A673 (cell line): ENCODE measurements at regions not wholly inside any gene's neighbourhood (a gene's known extent, or its start where the extent isn't known, plus 50 kb on each side); places are given as distances from the start of the nearest gene placed in this dataset.

Experiments used
- BruUV-seq: library from RNA; stranded (reverse); fragments of 400-500 nt; replicated peaks from 2 replicates; lab custom pipeline; 2021; lab: Mats Ljungman, UMichigan
- CTCF ChIA-PET: fragments of 300-600 bp; sonication (Branson Sonifier 250); formaldehyde crosslinking; loops from one replicate; lab custom pipeline; 2022; ENCODE audit warnings: antibody characterized with exemption; lab: Charles Lee
- POLR2A ChIA-PET: fragments of 300-600 bp; sonication (Branson Sonifier 250); formaldehyde crosslinking; loops from one replicate; lab custom pipeline; 2022; ENCODE audit warnings: antibody characterized with exemption; ENCODE audit not compliant: low non-redundant PET; lab: Charles Lee
- DNase-seq: peaks from one replicate; pipeline ENCODE4 v3.0.0-alpha.2; 2015; ENCODE audit warnings: low spot score
- H3K27ac ChIP-seq: fragments of 200-600 bp; sonication (generic); 2 replicates; pipeline ENCODE4 v1.5.1; 2016; ENCODE audit warnings: mixed run types, low read depth, mild to moderate bottlenecking, mixed read lengths, antibody characterized with exemption, low read length; ENCODE audit not compliant: poor library complexity, severe bottlenecking
- H3K27me3 ChIP-seq: fragments of 200-600 bp; sonication (generic); replicated peaks from 2 replicates; pipeline ENCODE4 v1.6.1; 2017; ENCODE audit warnings: mixed run types, low read depth, mild to moderate bottlenecking, mixed read lengths, antibody characterized with exemption, low read length; ENCODE audit not compliant: insufficient read depth, poor library complexity
- H3K36me3 ChIP-seq: fragments of 200-600 bp; sonication (generic); 2 replicates; pipeline ENCODE4 v1.6.1; 2016; ENCODE audit warnings: mixed run types, mild to moderate bottlenecking, mixed read lengths, antibody characterized with exemption, low read length; ENCODE audit not compliant: insufficient read depth, poor library complexity, severe bottlenecking
- H3K4me1 ChIP-seq: fragments of 200-600 bp; sonication (generic); 2 replicates; pipeline ENCODE4 v1.6.1; 2017; ENCODE audit warnings: mixed run types, mild to moderate bottlenecking, mixed read lengths, antibody characterized with exemption, low read length; ENCODE audit not compliant: insufficient read depth, poor library complexity, severe bottlenecking
- H3K4me3 ChIP-seq: fragments of 200-600 bp; sonication (generic); 2 replicates; pipeline ENCODE4 v1.5.1; 2016; ENCODE audit warnings: low read depth, mixed run types, mild to moderate bottlenecking, mixed read lengths, low read length; ENCODE audit not compliant: poor library complexity, severe bottlenecking
- H3K9me3 ChIP-seq: fragments of 200-600 bp; sonication (generic); 2 replicates; pipeline ENCODE4 v1.6.1; 2016; ENCODE audit warnings: mixed run types, low read depth, mild to moderate bottlenecking, mixed read lengths, antibody characterized with exemption, low read length; ENCODE audit not compliant: poor library complexity, severe bottlenecking
- EZH2 ChIP-seq: fragments of 200-600 bp; sonication (generic); IDR thresholded peaks from 2 replicates; pipeline ENCODE4 v1.6.1; 2017; ENCODE audit warnings: borderline replicate concordance, low read depth, mild to moderate bottlenecking, mixed read lengths, antibody characterized with exemption, low read length; ENCODE audit not compliant: poor library complexity, severe bottlenecking
- intact Hi-C: fragments of 100-400 bp; cut with micrococcal nuclease; formaldehyde crosslinking; loops from one replicate; pipeline ENCODE4 v1.10.0; 2022; ENCODE audit not compliant: unreplicated experiment
- TF ChIP-seq, protein P1 (sequence below): fragments of 300-800, 200-600 bp; sonication (generic); conservative IDR thresholded peaks from 2 replicates; pipeline ENCODE4 v1.5.1; 2017; ENCODE audit warnings: low read depth, mild to moderate bottlenecking, antibody characterized with exemption, low read length, moderate library complexity, mixed read lengths

DNA sequence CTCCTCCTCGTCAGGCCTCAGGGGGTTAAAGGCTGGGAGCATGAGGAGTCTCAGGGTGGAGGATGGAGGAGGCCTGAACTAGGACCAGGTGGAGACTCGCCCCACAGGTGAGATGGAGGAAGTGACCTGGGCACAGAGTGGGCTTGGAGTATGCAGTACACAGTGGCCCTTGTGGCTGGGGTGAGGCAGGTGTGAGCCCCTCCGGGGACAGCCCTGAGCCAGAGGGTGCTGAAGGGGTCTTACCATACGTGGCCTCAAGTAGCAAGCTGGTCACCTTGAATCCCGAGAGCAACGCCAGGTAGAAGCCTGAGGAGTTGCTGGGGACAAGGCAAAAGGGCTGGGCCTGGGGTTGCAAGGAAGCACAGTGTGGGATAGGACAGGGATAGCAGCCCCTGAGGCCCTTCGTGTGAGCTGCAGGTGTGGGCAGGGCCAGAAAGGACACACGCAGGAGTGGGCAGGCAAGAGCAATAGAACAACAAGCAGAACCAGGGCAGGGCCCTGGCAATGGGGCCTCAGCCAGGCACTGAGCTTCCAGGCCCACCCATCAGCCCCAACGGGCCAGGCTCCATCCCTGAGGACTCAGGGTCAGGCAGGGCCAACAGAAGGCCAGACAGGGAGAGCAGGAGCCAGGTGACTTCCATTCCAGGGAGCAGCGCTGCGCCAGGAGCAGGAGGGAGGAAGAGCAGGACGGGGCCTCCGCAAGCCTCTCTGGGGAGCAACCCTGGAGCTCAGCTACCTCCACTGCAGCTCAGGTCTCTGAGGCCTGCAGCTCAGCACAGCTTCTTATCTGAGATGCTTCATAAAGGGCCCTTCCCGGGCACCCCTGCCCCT lies 64.2 kb upstream of the TNRC6C start:
- POLR2A ChIA-PET: no interaction called here
- H3K9me3 ChIP-seq: no peaks in the 10 kb centered on the region
- H3K36me3 ChIP-seq: no peaks in the 10 kb centered on the region
- H3K4me1 ChIP-seq: no peaks in the 10 kb centered on the region
- DNase-seq: no peak
- H3K4me3 ChIP-seq: no peak overlapping the region
- intact Hi-C loops: no loop called here
- no TSS peak for BruUV-seq
- CTCF ChIA-PET: no interaction called here
- H3K27ac ChIP-seq: no peak overlapping the region
- H3K27me3 ChIP-seq: no peaks in the 10 kb centered on the region
- TF ChIP-seq, protein P1, sequence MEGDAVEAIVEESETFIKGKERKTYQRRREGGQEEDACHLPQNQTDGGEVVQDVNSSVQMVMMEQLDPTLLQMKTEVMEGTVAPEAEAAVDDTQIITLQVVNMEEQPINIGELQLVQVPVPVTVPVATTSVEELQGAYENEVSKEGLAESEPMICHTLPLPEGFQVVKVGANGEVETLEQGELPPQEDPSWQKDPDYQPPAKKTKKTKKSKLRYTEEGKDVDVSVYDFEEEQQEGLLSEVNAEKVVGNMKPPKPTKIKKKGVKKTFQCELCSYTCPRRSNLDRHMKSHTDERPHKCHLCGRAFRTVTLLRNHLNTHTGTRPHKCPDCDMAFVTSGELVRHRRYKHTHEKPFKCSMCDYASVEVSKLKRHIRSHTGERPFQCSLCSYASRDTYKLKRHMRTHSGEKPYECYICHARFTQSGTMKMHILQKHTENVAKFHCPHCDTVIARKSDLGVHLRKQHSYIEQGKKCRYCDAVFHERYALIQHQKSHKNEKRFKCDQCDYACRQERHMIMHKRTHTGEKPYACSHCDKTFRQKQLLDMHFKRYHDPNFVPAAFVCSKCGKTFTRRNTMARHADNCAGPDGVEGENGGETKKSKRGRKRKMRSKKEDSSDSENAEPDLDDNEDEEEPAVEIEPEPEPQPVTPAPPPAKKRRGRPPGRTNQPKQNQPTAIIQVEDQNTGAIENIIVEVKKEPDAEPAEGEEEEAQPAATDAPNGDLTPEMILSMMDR: no peak
- TF ChIP-seq EZH2: no peak

DNA sequence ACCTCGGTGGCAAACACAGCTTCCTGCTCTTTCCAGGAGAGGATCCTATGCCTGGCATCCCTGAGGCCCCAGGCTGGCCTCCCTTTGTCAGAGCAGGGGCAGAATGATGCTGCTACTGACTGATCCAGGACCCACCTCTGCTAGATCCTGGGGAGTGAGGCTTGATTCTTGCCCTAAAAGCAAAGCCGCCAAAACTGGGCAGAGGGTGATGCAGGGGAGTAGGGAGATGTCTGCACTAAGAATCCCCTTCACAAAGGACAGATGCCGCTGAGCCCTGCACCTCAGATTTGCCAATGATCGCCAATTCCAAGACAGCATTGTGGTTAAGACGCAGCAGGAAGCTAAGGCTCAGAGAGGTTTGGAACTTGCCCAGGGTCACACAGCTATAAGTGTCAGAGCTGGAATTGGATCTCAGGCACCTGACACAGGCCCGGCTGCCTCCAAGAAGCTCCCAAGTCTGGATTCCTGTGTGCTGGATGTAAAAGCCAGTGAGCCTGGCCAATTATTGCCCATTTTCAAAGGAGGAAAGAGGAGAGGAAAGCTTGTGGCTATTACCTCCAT lies 60.7 kb upstream of the TNRC6C start:
- CTCF ChIA-PET: no interaction called here
- Histone ChIP-seq H3K9me3 (no peaks in the 10 kb centered on the region), H3K27me3 (no peaks in the 10 kb centered on the region), H3K27ac (no peak overlapping the region), H3K4me1 (peaks cover 4% of the 10 kb centered on the region), H3K4me3 (no peak overlapping the region), H3K36me3 (no peaks in the 10 kb centered on the region)
- BruUV-seq: no TSS peak
- no peak for DNase-seq
- no peak for TF ChIP-seq EZH2
- TF ChIP-seq, protein P1: no peak
- intact Hi-C loops: no loop called here
- POLR2A ChIA-PET: no interaction called here

DNA sequence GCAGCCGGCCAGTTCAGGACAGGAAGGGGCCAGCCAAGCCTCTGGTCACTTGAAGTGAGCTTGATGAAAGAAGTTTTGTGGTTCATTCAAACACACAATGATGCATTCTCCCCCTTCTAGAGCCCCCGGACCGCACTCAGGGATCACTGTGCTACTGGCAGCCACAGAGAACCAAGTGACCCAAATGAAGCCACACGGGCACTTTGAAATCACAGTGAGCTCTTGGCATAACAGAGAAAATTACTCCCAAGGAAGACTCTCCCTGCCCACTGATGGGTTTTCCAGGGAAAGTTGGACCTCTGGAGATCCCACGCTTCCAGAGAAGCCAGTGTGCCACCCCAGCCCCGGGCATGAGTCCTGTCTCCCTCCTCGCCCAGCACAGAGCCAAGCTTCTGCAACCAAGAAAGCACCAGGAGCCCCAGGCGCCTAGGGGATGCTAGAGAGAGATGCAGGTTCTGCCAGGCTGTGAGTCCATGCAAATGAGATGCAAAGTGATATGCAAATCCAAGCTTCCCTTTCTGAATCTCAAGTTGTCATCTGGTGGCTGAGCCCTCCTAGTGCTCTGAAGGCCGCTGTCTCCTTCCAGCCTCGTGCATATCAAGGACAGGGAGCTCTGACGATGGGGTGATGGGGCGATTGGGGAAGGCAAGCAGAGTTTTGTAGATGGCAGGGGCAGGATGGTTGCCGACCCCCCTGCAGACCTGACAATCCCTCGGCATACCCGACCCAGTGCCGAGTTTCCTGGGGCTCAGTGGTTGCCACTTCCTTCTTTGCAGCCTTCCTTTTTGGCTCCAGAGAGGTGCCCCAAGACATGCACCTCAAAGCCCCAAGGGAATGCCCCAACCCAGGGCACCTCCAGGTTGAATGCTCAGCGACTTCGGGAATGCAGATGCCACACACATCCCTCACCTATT lies 59.7 kb upstream of the TNRC6C start:
- no peaks in the 10 kb centered on the region for H3K9me3 ChIP-seq
- intact Hi-C loops: no loop called here
- TF ChIP-seq EZH2: no peak
- TF ChIP-seq, protein P1: no peak
- H3K4me1 ChIP-seq: peaks cover 4% of the 10 kb centered on the region
- no peaks in the 10 kb centered on the region for H3K36me3 ChIP-seq
- CTCF ChIA-PET: no interaction called here
- no peaks in the 10 kb centered on the region for H3K27me3 ChIP-seq
- no TSS peak for BruUV-seq
- H3K27ac ChIP-seq: no peak overlapping the region
- H3K4me3 ChIP-seq: no peak overlapping the region
- POLR2A ChIA-PET: no interaction called here
- DNase-seq: no peak
